ENCODE measurements at regions not wholly inside any gene's neighbourhood (a gene's known extent, or its start where the extent isn't known, plus 50 kb on each side); places are given as distances from the start of the nearest gene placed in this dataset.

DNA sequence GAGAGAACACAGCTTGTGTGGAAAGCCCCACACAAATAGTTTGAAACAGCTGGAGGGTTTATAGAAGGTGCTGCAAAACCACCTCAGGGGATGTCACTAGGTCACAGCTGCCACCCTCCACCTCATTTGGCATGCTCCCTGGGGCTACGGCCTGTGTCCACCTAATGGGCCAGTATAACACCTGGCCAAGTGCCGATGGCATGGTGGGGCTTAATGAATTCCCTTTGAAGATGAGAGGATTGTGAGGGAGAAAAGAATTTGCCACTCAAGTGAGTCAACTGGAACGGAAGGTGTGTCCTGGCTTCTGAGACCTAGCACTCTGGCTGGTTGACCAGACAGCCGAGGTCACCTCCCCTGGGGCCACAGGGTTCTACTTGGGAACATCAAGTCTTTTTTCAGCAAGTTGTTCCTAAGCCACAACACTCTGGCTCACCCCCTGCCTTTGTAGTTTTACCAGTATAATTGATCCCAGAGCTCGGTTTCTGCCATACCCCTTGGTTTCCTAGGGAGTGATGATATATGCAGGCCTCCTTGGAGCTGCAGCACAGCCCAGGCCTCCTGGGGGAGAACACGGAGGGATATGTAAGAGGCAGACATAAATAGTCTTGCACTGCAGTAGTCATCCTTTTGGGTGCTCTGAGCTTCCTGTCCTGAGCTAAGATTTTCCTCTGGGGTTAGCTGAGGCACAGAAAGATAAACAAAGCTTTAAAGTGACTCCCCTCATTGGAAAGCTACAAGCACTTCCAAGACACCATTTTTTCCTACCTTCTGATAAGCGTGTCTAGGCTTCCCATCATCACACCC lies 178.2 kb upstream of the LPP start:
- ATAC-seq (ENCODE audit: insufficient read depth, low FRiP score): no peak
- 76 to 81% methylated on average over 7 of the region's 7 CpGs for WGBS, 2 donors

GRCh38 chr3:187976365-187976900 lies 177.5 kb upstream of the LPP start:
- 74 to 90% methylated on average over 6 of the region's 6 CpGs for WGBS, 2 donors
- Histone ChIP-seq H3K27ac (ENCODE audit: low read depth in 1 of 2, low read length in 1 of 2) (no peak overlapping the region), H3K4me1 (ENCODE audit: control insufficient read depth in 5 of 5, insufficient read depth in 5 of 5, low read length in 5 of 5) (peaks cover 0 to 8% (median 0%) of the 10 kb centered on the region in 5 donors), H3K36me3 (ENCODE audit: control insufficient read depth in 4 of 4, insufficient read depth in 4 of 4, low read length in 4 of 4) (no peaks in the 10 kb centered on the region), H3K9me3 (ENCODE audit: control insufficient read depth in 4 of 4, insufficient read depth in 3 of 4, low read length in 3 of 4) (peaks cover 0 to 3% (median 0%) of the 10 kb centered on the region in 4 donors), H3K27me3 (ENCODE audit: control insufficient read depth in 3 of 3, insufficient read depth in 3 of 3, low read length in 2 of 3) (peaks cover 0 to 3% (median 0%) of the 10 kb centered on the region in 3 donors), H3K4me3 (no peak overlapping the region), H3K9ac (ENCODE audit: insufficient read depth in 1 of 2, low read length in 2 of 2) (no peak overlapping the region)
- TF ChIP-seq, protein P1, sequence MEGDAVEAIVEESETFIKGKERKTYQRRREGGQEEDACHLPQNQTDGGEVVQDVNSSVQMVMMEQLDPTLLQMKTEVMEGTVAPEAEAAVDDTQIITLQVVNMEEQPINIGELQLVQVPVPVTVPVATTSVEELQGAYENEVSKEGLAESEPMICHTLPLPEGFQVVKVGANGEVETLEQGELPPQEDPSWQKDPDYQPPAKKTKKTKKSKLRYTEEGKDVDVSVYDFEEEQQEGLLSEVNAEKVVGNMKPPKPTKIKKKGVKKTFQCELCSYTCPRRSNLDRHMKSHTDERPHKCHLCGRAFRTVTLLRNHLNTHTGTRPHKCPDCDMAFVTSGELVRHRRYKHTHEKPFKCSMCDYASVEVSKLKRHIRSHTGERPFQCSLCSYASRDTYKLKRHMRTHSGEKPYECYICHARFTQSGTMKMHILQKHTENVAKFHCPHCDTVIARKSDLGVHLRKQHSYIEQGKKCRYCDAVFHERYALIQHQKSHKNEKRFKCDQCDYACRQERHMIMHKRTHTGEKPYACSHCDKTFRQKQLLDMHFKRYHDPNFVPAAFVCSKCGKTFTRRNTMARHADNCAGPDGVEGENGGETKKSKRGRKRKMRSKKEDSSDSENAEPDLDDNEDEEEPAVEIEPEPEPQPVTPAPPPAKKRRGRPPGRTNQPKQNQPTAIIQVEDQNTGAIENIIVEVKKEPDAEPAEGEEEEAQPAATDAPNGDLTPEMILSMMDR (IDR thresholded peaks at IDR 0.05; ENCODE audit: control extremely low read depth, extremely low read depth): no peak
- DNase-seq: no peak
- no peak for ATAC-seq (ENCODE audit: insufficient read depth, low FRiP score)

More for the DNA sequence above, 178.2 kb upstream of the LPP start:
- Histone ChIP-seq H3K27me3 (ENCODE audit: control insufficient read depth in 3 of 3, insufficient read depth in 3 of 3, low read length in 2 of 3) (peaks cover 0 to 3% (median 0%) of the 10 kb centered on the region in 3 donors), H3K27ac (ENCODE audit: low read depth in 1 of 2, low read length in 1 of 2) (no peak overlapping the region), H3K9me3 (ENCODE audit: control insufficient read depth in 4 of 4, insufficient read depth in 3 of 4, low read length in 3 of 4) (peaks cover 0 to 3% (median 0%) of the 10 kb centered on the region in 4 donors), H3K9ac (ENCODE audit: insufficient read depth in 1 of 2, low read length in 2 of 2) (no peak overlapping the region), H3K4me3 (no peak overlapping the region), H3K36me3 (ENCODE audit: control insufficient read depth in 4 of 4, insufficient read depth in 4 of 4, low read length in 4 of 4) (no peaks in the 10 kb centered on the region), H3K4me1 (ENCODE audit: control insufficient read depth in 5 of 5, insufficient read depth in 5 of 5, low read length in 5 of 5) (peaks cover 0 to 7% (median 0%) of the 10 kb centered on the region in 5 donors)
- DNase-seq: no peak
- TF ChIP-seq, protein P1 (IDR thresholded peaks at IDR 0.05; ENCODE audit: control extremely low read depth, extremely low read depth): no peak

- DNase-seq (no peak), ATAC-seq (ENCODE audit: insufficient read depth, low FRiP score) (no peak)
- Histone ChIP-seq H3K27me3 (ENCODE audit: control insufficient read depth in 3 of 3, insufficient read depth in 3 of 3, low read length in 2 of 3) (peaks cover 0 to 3% (median 0%) of the 10 kb centered on the region in 3 donors), H3K9me3 (ENCODE audit: control insufficient read depth in 4 of 4, insufficient read depth in 3 of 4, low read length in 3 of 4) (peaks cover 0 to 3% (median 0%) of the 10 kb centered on the region in 4 donors), H3K36me3 (ENCODE audit: control insufficient read depth in 4 of 4, insufficient read depth in 4 of 4, low read length in 4 of 4) (no peaks in the 10 kb centered on the region), H3K4me1 (ENCODE audit: control insufficient read depth in 5 of 5, insufficient read depth in 5 of 5, low read length in 5 of 5) (peaks cover 0 to 11% (median 0%) of the 10 kb centered on the region in 5 donors), H3K27ac (ENCODE audit: low read depth in 1 of 2, low read length in 1 of 2) (no peak overlapping the region), H3K4me3 (no peak overlapping the region), H3K9ac (ENCODE audit: insufficient read depth in 1 of 2, low read length in 2 of 2) (no peak overlapping the region)
- TF ChIP-seq, protein P1 (IDR thresholded peaks at IDR 0.05; ENCODE audit: control extremely low read depth, extremely low read depth): no peak
- 92 to 94% methylated on average over 4 of the region's 4 CpGs for WGBS, 2 donors
Observed at GRCh38 chr3:187977659-187978058, 176.3 kb upstream of the LPP start.

Measured in lung (tissue), 11 donors.